T-helper 2 cell treated with Interferon-gamma antibody and Interleukin-4, amounts not matched to agents 100 ng/mL and 5 ng/mL, for 36 hours (primary cell): ENCODE measurements at regions not wholly inside any gene's neighbourhood (a gene's known extent, or its start where the extent isn't known, plus 50 kb on each side); places are given as distances from the start of the nearest gene placed in this dataset.
"Not testable (repeated sequence)": the region's sequence is repeated elsewhere in the genome, so short reads cannot be mapped to it uniquely, and the experiment has no call there.

Experiments used
- intact Hi-C: fragments of 100-400 bp; cut with micrococcal nuclease; formaldehyde crosslinking; loops from one replicate; pipeline ENCODE4 v1.15.1; 2023

GRCh38 chr5:124962111-124962510 lies 215.7 kb upstream of the ZNF608 start:
- intact Hi-C loops, result no loop called here

DNA sequence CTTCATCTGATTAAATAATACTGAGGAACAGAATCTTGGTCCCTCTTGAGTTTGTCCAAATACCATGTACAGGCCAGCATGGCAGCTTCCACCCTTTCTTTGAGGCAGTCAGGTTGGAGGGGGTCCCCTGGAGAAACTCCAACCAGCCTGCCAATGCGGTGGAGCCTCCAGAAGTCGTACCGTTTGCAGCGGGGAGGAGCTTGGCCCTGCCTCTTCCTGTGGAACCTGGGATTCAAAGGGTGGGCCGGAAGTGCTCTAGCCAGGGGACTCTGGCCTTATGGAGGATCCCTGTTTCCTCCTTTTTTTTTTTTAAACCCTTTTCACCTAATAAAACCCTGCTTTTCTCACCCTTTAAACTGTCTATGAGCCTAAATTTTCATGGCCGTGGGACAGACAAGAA lies 216.3 kb upstream of the ZNF608 start:
- intact Hi-C loops, result no loop called here

DNA sequence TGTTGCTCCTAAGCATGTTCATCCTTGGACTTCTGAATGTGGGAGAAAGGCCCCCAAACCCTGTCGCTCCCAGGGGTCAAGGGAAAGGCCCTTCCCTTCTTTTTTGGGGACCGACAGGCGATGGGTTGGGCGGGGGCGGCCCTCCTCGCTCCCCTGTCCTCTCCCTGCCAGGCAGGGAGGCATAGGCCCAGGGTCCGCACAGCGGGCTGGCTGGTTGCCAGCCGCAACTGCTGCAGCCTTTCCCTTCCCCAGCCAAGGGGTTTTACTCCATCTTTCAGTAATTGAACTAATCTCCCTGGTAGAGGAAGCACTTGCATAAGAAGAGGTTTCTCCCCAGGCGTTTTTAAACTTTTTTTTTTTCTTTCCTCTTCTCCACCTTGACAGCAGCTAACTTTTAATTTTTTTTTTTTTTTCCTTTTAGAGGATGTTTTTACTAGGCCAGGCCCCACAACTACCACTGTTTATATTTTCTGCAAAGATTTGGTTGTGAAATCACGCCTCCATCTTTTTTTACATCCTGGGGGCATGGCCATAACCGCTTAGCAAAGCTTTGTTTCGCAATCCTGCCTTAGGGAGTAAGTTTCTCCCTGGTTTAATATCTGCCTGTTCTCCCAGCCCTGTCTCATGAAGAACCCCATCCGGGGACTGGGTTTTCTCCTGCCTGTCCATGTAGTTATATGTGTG lies 216.9 kb upstream of the ZNF608 start:
- intact Hi-C loops, result no loop called here

DNA sequence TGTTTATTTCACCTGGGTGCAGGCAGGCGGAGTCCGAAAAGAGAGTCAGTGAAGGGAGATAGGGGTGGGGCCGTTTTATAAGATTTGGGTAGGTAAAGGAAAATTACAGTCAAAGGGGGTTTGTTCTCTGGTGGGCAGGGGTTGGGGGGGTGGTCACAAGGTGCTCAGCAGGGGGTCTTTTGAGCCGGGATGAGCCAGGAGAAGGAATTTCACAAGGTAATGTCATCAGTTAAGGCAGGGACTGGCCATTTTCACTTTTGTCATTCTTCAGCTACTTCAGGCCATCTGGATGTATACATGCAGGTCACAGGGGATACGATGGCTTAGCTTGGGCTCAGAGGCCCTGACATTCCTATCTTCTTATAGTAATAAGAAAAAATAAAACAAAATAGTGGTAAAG lies 220.3 kb upstream of the ZNF608 start:
- intact Hi-C loops, result not testable (repeated sequence)

DNA sequence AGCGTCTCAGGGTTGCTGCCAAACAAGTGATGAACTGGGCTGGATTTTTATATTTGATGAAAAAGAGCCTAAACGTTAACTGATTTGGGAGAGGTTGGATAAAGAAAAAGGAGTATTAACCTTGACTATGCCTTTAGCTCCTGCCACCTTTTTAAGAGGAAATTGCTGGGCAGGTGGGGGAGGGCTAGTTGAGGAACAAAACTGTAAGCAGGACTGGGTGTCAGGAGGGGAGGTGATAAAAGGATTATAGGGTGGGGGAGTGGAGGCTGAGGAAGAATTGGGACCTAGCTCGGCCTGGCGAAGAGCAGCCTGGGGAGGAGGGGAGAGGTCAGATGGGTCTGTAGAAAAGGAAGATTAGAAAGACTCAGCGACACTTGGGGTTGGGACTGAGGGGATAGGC lies 223.9 kb upstream of the ZNF608 start:
- intact Hi-C loops, result not testable (repeated sequence)

GRCh38 chr5:124972703-124973102 lies 226.3 kb upstream of the ZNF608 start:
- intact Hi-C loops, result no loop called here

- intact Hi-C loops, result no loop called here
Measured at GRCh38 chr5:124973661-124974060, 227.2 kb upstream of the ZNF608 start.

GRCh38 chr5:124976086-124976485 lies 229.6 kb upstream of the ZNF608 start:
- intact Hi-C loops, result no loop called here

GRCh38 chr5:124979251-124979650 lies 232.8 kb upstream of the ZNF608 start:
- intact Hi-C loops, result no loop called here

GRCh38 chr5:124980163-124980941 lies 233.9 kb upstream of the ZNF608 start:
- intact Hi-C loops, result no loop called here

DNA sequence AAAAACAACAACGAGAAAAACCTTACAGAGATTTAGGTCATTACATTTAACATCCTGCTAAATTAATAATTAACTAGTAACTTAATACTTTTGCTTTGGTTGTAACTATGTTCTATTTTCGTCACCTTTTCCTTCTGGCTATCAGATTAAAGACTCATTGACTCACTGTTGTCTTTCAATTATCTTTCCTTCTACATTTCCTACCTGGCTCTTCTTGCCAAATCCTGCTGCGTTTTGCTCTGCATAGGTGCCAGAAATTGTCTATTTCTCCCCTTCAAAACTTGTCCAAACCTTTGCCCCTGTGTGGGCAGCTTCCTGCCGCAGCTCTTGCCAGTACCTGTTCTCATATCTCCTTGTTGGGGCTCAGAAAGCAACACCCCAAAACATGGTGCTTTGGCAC lies 235.5 kb upstream of the ZNF608 start:
- intact Hi-C loops, result no loop called here

GRCh38 chr5:124986170-124986569 lies 239.7 kb upstream of the ZNF608 start:
- intact Hi-C loops, result no loop called here

- intact Hi-C loops, result no loop called here
Measured at GRCh38 chr5:124986667-124987066, 240.2 kb upstream of the ZNF608 start.

- intact Hi-C loops, result not testable (repeated sequence)
Measured at GRCh38 chr5:124987786-124988185, 241.3 kb upstream of the ZNF608 start.

GRCh38 chr5:124990723-124991122 lies 244.3 kb upstream of the ZNF608 start:
- intact Hi-C loops, result no loop called here

DNA sequence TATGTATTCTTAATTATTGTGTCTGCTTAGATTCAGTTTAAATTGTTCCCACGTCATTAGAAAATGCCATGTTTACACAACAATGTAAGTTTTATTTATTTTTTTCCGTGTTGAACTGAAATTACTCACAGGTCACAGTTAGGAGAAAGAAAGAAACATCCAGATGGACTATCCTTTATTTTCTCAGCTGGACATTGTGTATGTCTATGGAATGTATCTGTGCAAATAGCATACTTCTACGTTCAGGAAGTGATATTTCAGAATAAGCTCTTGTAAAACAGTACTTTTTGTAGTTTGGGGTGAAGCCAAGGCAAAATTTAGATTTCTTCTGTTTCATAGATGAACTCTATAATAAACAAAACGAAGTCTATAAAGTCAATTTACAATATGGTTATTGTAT lies 249.0 kb upstream of the ZNF608 start:
- intact Hi-C loops, result no loop called here

GRCh38 chr5:124996023-124996763 lies 249.8 kb upstream of the ZNF608 start:
- intact Hi-C loops, result no loop called here

GRCh38 chr5:124996764-124997077 lies 250.3 kb upstream of the ZNF608 start:
- intact Hi-C loops, result no loop called here

DNA sequence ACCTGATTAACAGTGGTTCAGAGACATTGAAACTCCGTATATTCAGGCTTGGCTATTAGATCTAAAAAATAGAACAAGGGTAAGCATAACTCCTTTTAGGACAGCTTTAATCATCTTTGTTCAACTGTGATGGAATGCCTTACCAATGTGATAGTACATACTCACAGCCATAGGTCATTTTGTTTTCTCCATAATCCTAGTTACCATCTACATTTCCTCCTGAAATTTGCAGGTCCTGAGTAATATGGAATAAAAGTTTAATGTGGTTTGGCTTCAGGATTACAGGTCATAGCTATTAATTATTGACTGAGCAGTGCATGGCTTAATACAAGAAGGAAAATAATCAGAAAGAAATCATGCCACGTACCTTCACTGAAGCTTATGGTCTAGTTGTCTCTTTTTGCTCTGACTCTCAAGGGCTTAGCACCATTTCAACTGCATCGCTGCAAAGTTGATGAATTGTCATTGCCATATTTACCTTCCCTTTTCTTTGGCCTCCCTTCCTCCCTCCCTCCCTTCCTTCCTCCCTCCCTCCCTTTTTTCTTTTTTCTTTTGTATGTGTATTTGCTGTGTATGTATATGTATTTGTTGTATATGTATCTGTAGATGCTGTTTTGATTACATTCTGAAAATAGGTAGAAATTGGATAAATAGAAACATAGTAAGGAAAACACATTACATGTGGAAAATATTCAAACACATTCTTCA lies 250.9 kb upstream of the ZNF608 start:
- intact Hi-C loops, result no loop called here

DNA sequence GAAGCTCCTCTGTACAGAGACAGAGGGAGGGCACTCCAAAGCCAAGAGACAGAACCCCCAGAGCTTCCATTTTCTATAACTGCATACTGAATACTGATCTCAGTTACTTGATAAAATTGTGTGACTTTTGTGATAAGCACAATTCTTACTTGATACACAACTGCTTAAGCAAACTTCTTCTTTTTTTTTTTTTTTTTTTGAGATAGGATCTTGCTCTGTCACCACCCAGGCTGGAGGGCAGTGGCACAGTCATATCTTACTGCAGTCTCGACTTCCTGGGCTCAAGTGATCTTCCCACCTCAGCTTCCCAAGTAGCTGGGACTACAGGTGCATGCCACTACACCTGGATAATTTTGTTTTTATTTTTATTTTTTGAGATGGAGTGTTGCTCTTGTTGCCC lies 252.1 kb upstream of the ZNF608 start:
- intact Hi-C loops, result no loop called here

DNA sequence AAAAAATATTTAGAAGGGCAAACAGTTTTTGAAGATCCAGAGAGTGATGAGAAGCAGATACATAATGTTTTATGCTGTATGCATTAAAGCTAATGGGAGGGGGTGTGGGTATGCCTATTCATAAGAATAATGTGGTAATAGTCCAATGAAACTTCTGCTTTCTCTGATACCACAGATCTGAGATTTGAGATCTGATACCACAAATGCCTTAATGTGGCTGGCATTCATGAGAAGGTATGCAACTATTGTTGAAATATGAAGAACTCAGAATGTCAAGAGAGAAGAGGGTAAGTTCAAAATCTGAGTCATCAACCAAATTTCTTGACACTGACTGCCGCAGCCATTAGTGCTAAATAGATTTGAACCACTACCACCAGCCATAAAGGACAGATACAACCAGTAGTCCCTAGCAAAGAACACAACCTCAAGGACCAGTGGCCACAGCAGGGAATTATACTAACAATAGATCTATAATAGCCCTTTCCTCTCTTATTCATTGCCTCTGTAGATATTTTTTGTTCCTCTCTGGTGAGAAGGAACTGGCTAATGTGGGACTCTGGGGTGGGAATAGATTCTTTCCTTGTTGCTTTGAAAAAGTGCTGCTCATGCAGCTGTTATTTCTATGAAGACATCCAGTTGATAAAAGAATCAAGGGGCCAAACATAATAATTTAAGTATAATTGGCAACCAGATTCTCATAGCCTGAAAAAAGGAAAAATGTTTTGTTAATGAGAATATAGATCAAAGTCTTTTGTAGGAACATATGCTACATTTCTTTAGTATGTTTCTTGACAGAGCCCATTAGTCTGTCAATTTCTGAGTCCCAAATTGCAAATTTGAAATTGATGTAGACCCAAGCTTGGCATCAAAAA lies 256.5 kb upstream of the ZNF608 start:
- intact Hi-C loops, result no loop called here
